ENCODE measurements at regions not wholly inside any gene's neighbourhood (a gene's known extent, or its start where the extent isn't known, plus 50 kb on each side); places are given as distances from the start of the nearest gene placed in this dataset.

DNA sequence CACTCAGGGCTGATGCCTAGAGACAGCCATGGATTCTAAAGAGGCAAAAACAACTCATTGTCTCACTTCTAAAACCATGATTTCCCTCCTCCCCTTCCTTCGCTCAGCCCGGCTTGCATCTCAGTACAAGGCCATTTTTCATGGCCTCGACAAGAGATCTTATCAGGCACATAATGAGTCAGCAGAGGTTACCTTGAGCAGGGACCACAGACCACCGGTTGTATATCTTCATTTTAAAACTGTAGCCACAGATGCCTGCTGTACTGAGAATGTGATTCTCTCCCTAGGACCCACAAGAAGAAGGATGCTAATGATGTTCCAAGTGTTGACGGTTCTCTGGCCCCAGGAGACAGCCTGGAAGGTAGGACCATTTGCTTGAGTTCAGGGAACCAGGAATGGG lies 331.9 kb downstream of the AJAP1 start:
- TF ChIP-seq, protein P1, sequence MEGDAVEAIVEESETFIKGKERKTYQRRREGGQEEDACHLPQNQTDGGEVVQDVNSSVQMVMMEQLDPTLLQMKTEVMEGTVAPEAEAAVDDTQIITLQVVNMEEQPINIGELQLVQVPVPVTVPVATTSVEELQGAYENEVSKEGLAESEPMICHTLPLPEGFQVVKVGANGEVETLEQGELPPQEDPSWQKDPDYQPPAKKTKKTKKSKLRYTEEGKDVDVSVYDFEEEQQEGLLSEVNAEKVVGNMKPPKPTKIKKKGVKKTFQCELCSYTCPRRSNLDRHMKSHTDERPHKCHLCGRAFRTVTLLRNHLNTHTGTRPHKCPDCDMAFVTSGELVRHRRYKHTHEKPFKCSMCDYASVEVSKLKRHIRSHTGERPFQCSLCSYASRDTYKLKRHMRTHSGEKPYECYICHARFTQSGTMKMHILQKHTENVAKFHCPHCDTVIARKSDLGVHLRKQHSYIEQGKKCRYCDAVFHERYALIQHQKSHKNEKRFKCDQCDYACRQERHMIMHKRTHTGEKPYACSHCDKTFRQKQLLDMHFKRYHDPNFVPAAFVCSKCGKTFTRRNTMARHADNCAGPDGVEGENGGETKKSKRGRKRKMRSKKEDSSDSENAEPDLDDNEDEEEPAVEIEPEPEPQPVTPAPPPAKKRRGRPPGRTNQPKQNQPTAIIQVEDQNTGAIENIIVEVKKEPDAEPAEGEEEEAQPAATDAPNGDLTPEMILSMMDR (IDR thresholded peaks at IDR 0.05 in 4 of 5, conservative IDR thresholded peaks at IDR 0.05 in 1 of 5), result no peak
- no peak for TF ChIP-seq POLR2A (IDR thresholded peaks at IDR 0.05)

Measured in gastrocnemius medialis (tissue), 4 donors.